Effector memory CD8-positive, alpha-beta T cell (primary cell): ENCODE measurements at regions not wholly inside any gene's neighbourhood (a gene's known extent, or its start where the extent isn't known, plus 50 kb on each side); places are given as distances from the start of the nearest gene placed in this dataset.

ENCODE experiments used
- ATAC-seq: fragments of 150-1000 bp; cut with Tn5 transposase; replicated peaks from 2 replicates; pipeline ENCODE4 v1.10.0; 2021; ENCODE audit warnings: mild to moderate bottlenecking, moderate library complexity
- DNase-seq, 3 experiments: peaks; one replicate each; pipeline ENCODE4 v3.0.0; 2021
- H3K27ac Mint-ChIP-seq, 2 donors: one replicate each; pipeline ENCODE4 v1.8.0; 2022; ENCODE audit warnings: mild to moderate bottlenecking in 2 of 2, mixed read lengths in 2 of 2, moderate library complexity in 2 of 2
- H3K27me3 Mint-ChIP-seq, 2 donors: one replicate each; pipeline ENCODE4 v1.8.0; 2022; ENCODE audit warnings: mixed read lengths in 2 of 2
- H3K36me3 Mint-ChIP-seq: one replicate; pipeline ENCODE4 v1.8.0; 2022; ENCODE audit warnings: mild to moderate bottlenecking, moderate library complexity, mixed read lengths; ENCODE audit not compliant: insufficient read depth
- H3K4me1 Mint-ChIP-seq, 2 donors: one replicate each; pipeline ENCODE4 v1.8.0; 2022; ENCODE audit warnings: low read depth in 2 of 2, mixed read lengths in 2 of 2
- H3K4me3 Mint-ChIP-seq, 2 donors: one replicate each; pipeline ENCODE4 v1.8.0; 2022; ENCODE audit warnings: mild to moderate bottlenecking in 2 of 2, mixed read lengths in 2 of 2, moderate library complexity in 2 of 2
- H3K9me3 Mint-ChIP-seq, 2 donors: one replicate each; pipeline ENCODE4 v1.8.0; 2022; ENCODE audit warnings: mixed read lengths in 2 of 2

GRCh38 chr20:60565551-60565950 is 607.3 kb downstream of the CDH26 start:
- no peak for ATAC-seq

GRCh38 chr20:60569116-60569515 is 610.9 kb downstream of the CDH26 start:
- H3K27me3 Mint-ChIP-seq: peaks cover 0 to 39% of the 10 kb centered on the region in 2 donors
- no peak overlapping the region for H3K27ac Mint-ChIP-seq
- ATAC-seq: no peak
- no peak for DNase-seq
- H3K36me3 Mint-ChIP-seq: no peaks in the 10 kb centered on the region
- no peak overlapping the region for H3K4me3 Mint-ChIP-seq
- no peaks in the 10 kb centered on the region for H3K9me3 Mint-ChIP-seq
- no peaks in the 10 kb centered on the region for H3K4me1 Mint-ChIP-seq

More at GRCh38 chr20:60565551-60565950, 607.3 kb downstream of the CDH26 start:
- H3K4me1 Mint-ChIP-seq: no peaks in the 10 kb centered on the region
- H3K4me3 Mint-ChIP-seq: no peak overlapping the region
- no peaks in the 10 kb centered on the region for H3K9me3 Mint-ChIP-seq
- H3K27ac Mint-ChIP-seq: no peak overlapping the region
- H3K27me3 Mint-ChIP-seq: peaks cover 4 to 64% of the 10 kb centered on the region in 2 donors
- DNase-seq: no peak
- H3K36me3 Mint-ChIP-seq: no peaks in the 10 kb centered on the region

GRCh38 chr20:60570481-60571277 is 612.5 kb downstream of the CDH26 start:
- Mint-ChIP-seq H3K9me3 (no peaks in the 10 kb centered on the region), H3K27me3 (peaks cover 0 to 34% of the 10 kb centered on the region in 2 donors), H3K4me1 (no peaks in the 10 kb centered on the region), H3K4me3 (no peak overlapping the region), H3K36me3 (no peaks in the 10 kb centered on the region), H3K27ac (no peak overlapping the region)
- DNase-seq: no peak
- no peak for ATAC-seq

GRCh38 chr20:60573003-60573680 is 614.9 kb downstream of the CDH26 start:
- H3K9me3 Mint-ChIP-seq: no peaks in the 10 kb centered on the region
- ATAC-seq (no peak), DNase-seq (no peak)
- H3K27ac Mint-ChIP-seq: no peak overlapping the region
- no peaks in the 10 kb centered on the region for H3K36me3 Mint-ChIP-seq
- peaks cover 0 to 27% of the 10 kb centered on the region in 2 donors for H3K27me3 Mint-ChIP-seq
- H3K4me3 Mint-ChIP-seq: no peak overlapping the region
- no peaks in the 10 kb centered on the region for H3K4me1 Mint-ChIP-seq

GRCh38 chr20:60576236-60576635 is 618.0 kb downstream of the CDH26 start:
- Mint-ChIP-seq H3K9me3 (no peaks in the 10 kb centered on the region), H3K4me3 (no peak overlapping the region), H3K36me3 (no peaks in the 10 kb centered on the region), H3K27me3 (peaks cover 6 to 23% of the 10 kb centered on the region in 2 donors), H3K4me1 (no peaks in the 10 kb centered on the region), H3K27ac (no peak overlapping the region)
- DNase-seq (no peak), ATAC-seq (no peak)

DNA sequence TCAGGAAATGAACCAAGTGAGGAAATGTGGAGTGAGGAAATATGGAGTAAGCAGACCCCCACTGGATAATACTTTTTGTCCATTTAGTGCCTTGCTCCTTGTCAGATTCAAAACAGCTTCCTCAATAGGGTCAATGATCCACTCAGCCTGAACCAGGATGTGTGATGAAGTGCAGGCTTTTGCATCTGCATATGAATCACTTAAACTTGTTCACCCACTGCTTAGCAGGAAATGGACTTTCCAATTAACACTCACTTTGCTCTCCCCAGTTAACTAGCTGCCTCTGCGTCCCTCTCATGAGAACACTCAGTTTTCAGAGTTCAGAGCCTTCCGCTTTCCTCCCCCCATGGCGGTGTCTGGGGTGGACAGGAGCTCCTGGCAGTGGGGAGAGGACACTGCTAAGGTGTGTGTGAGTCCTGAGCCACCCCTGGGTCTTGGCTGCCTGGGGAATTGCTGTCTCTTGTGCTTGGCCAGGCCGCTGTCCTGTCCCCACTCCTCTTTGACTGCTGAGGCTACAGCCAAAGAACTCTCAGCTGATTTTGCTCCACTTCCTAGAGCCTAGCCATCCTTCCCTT is 621.8 kb downstream of the CDH26 start:
- no peak for ATAC-seq
- Mint-ChIP-seq H3K4me1 (no peaks in the 10 kb centered on the region), H3K36me3 (no peaks in the 10 kb centered on the region), H3K9me3 (no peaks in the 10 kb centered on the region), H3K27me3 (peaks cover 6 to 22% of the 10 kb centered on the region in 2 donors), H3K4me3 (no peak overlapping the region), H3K27ac (no peak overlapping the region)
- DNase-seq: no peak

GRCh38 chr20:60581606-60582115 is 623.4 kb downstream of the CDH26 start:
- no peaks in the 10 kb centered on the region for H3K4me1 Mint-ChIP-seq
- DNase-seq: no peak
- ATAC-seq: no peak
- H3K9me3 Mint-ChIP-seq: no peaks in the 10 kb centered on the region
- H3K27me3 Mint-ChIP-seq: peaks cover 6 to 27% of the 10 kb centered on the region in 2 donors
- no peak overlapping the region for H3K4me3 Mint-ChIP-seq
- H3K36me3 Mint-ChIP-seq: no peaks in the 10 kb centered on the region
- no peak overlapping the region for H3K27ac Mint-ChIP-seq

GRCh38 chr20:60583741-60584140 is 625.5 kb downstream of the CDH26 start:
- Mint-ChIP-seq H3K36me3 (no peaks in the 10 kb centered on the region), H3K27ac (no peak overlapping the region), H3K9me3 (no peaks in the 10 kb centered on the region), H3K4me1 (no peaks in the 10 kb centered on the region), H3K4me3 (no peak overlapping the region), H3K27me3 (peaks cover 6 to 29% of the 10 kb centered on the region in 2 donors)
- ATAC-seq (no peak), DNase-seq (no peak)

DNA sequence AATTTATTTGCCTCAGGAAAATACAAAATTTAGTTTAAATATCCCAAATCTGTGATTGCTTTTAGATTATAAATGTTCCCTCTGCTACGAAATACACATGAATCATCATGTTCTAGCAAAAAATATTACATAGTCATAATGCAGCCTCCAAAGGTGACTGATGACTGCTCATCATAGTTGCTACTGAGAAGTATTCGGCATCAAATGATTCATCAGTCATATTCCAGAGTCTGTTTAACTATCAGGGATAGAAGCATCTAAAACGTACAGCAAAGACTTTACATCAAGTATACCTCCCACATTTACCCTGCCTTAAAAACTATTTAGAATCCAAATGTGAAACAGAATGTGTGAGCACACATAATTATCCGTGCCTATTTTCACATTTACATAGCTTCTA is 626.0 kb downstream of the CDH26 start:
- Mint-ChIP-seq H3K36me3 (no peaks in the 10 kb centered on the region), H3K4me3 (no peak overlapping the region), H3K9me3 (no peaks in the 10 kb centered on the region), H3K4me1 (no peaks in the 10 kb centered on the region), H3K27me3 (peaks cover 6 to 34% of the 10 kb centered on the region in 2 donors), H3K27ac (no peak overlapping the region)
- ATAC-seq (no peak), DNase-seq (no peak)

- no peaks in the 10 kb centered on the region for H3K9me3 Mint-ChIP-seq
Observed at GRCh38 chr20:60585651-60586050, 627.4 kb downstream of the CDH26 start.

DNA sequence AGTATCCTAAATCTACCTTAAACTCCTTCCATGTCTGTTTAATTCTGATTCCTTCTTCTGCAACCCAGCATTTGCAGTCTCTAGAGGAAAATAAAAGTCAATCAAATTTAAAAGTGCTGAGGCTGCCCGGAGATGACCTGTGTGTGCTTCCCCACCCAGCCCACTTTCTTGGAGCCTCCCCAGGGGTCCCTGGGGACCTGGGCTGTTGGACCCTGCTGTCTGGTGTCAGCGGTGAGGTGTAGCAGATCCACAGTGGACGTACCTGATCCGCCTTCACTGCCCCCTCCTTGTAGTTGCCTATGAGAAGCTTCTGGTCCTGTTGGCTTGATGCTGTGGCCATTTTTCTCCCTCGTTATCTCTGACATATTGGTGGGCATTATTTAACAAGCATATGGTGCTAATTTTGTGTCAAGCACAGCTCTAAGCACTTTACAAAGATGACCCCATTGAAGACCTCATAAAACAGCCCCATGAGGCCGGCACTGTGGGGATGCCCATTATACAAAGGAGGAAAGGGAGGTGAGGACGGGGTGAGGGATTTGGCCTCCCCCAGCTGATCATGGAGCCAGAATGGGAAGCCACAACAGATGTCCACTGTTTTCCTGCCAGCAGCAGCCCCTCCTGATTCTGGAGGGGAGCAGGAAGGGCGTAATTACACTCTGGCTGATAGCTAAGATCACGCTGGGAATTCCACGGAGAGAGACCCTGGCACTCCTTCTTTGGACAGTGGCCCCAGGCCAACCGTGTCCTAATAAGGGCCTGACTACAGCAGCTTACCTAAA is 628.2 kb downstream of the CDH26 start:
- ATAC-seq (no peak), DNase-seq (no peak)
- no peaks in the 10 kb centered on the region for H3K4me1 Mint-ChIP-seq
- H3K4me3 Mint-ChIP-seq: no peak overlapping the region
- H3K9me3 Mint-ChIP-seq: no peaks in the 10 kb centered on the region
- H3K27me3 Mint-ChIP-seq: peaks cover 0 to 40% of the 10 kb centered on the region in 2 donors
- no peaks in the 10 kb centered on the region for H3K36me3 Mint-ChIP-seq
- no peak overlapping the region for H3K27ac Mint-ChIP-seq

More at GRCh38 chr20:60585651-60586050, 627.4 kb downstream of the CDH26 start:
- Mint-ChIP-seq H3K36me3 (no peaks in the 10 kb centered on the region), H3K27ac (no peak overlapping the region), H3K4me1 (no peaks in the 10 kb centered on the region), H3K27me3 (peaks cover under 1 to 32% of the 10 kb centered on the region in 2 donors), H3K4me3 (no peak overlapping the region)
- no peak for ATAC-seq
- no peak for DNase-seq

DNA sequence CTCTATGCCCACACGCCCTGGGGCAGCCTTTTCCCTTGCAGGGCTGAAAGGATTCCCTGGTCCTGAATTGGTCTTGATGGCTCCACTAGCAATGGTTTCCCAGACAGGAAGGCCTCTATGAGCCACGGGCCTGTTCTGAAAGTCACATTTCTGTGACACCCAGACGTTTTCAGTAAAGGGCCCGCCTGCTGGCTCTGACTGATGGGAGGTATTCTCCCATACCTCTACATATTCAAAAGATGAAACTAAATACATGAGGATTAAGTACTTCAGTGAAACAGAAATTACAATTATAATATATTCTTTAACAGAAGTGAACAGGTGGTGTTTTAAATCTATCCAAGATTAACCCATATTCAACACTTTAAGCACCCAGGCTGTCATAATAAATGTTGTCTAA is 629.8 kb downstream of the CDH26 start:
- DNase-seq (no peak), ATAC-seq (no peak)
- Mint-ChIP-seq H3K36me3 (no peaks in the 10 kb centered on the region), H3K4me3 (no peak overlapping the region), H3K4me1 (no peaks in the 10 kb centered on the region), H3K27ac (no peak overlapping the region), H3K9me3 (no peaks in the 10 kb centered on the region), H3K27me3 (peaks cover 0 to 41% of the 10 kb centered on the region in 2 donors)

DNA sequence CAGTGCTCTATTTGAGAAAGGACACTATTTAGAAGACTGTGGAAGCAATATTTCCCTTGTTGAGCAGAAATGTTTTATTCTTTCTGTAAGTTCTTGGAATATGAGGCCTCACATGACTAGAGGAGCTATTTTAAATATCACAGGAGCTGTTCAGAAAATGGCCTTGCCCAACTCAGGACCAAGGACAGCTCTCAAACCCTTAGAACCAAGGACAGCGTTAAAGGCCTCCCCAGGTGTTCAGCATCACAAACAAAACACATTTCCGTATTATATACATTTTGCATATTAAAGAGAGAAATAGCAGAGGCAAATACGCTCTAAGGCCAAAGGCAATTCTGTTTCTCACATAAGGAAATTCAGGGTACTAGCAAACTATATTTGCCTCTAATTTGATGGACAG is 631.4 kb downstream of the CDH26 start:
- Mint-ChIP-seq H3K4me1 (no peaks in the 10 kb centered on the region), H3K27ac (no peak overlapping the region), H3K4me3 (no peak overlapping the region), H3K36me3 (no peaks in the 10 kb centered on the region), H3K27me3 (peaks cover 0 to 41% of the 10 kb centered on the region in 2 donors), H3K9me3 (no peaks in the 10 kb centered on the region)
- ATAC-seq (no peak), DNase-seq (no peak)
